Epithelial cell of proximal tubule (primary cell): ENCODE measurements at regions not wholly inside any gene's neighbourhood (a gene's known extent, or its start where the extent isn't known, plus 50 kb on each side); places are given as distances from the start of the nearest gene placed in this dataset.
A peak's percentile ranks its signal among the peaks of the same experiment; 100 is the strongest.

Experiments used
- DNase-seq: peaks from one replicate; pipeline ENCODE4 v3.0.0-alpha.2; 2011; ENCODE audit warnings: low read depth
- H3K4me3 ChIP-seq: 2 replicates; pipeline ENCODE4 v1.5.1; 2011; ENCODE audit warnings: low read depth, mild to moderate bottlenecking, low read length
- CTCF ChIP-seq: conservative IDR thresholded peaks from 2 replicates; pipeline ENCODE4 v1.5.1; 2012; ENCODE audit warnings: low read depth, mild to moderate bottlenecking, low read length

GRCh38 chr2:120563616-120564015 is 172.1 kb upstream of the GLI2 start:
- DNase-seq: no peak
- H3K4me3 ChIP-seq: no peak overlapping the region
- TF ChIP-seq CTCF: no peak

- peak; percentile 26 for TF ChIP-seq CTCF
- DNase-seq: no peak
- H3K4me3 ChIP-seq: no peak overlapping the region
These were observed 171.2 kb upstream of the GLI2 start for GRCh38 chr2:120564213-120565094.

GRCh38 chr2:120565095-120565460 is 170.6 kb upstream of the GLI2 start:
- no peak for TF ChIP-seq CTCF
- H3K4me3 ChIP-seq: no peak overlapping the region
- DNase-seq: no peak

GRCh38 chr2:120565929-120566328 is 169.7 kb upstream of the GLI2 start:
- no peak for DNase-seq
- no peak overlapping the region for H3K4me3 ChIP-seq
- TF ChIP-seq CTCF: no peak

- no peak for DNase-seq
- no peak overlapping the region for H3K4me3 ChIP-seq
- no peak for TF ChIP-seq CTCF
These were observed 169.2 kb upstream of the GLI2 start for GRCh38 chr2:120566331-120567035.

- no peak overlapping the region for H3K4me3 ChIP-seq
- DNase-seq: no peak
- TF ChIP-seq CTCF: no peak
These were observed 168.5 kb upstream of the GLI2 start for GRCh38 chr2:120567128-120567527.
